ENCODE measurements at regions not wholly inside any gene's neighbourhood (a gene's known extent, or its start where the extent isn't known, plus 50 kb on each side); places are given as distances from the start of the nearest gene placed in this dataset.
A peak's percentile ranks its signal among the peaks of the same experiment; 100 is the strongest.

- peak in 1 of 3 experiments; percentile 9; a peak in 1 of 6 replicates for TF ChIP-seq CTCF (IDR thresholded peaks at IDR 0.05 in 2 of 3, conservative IDR thresholded peaks at IDR 0.05 in 1 of 3; ENCODE audit: borderline replicate concordance in 1 of 3, insufficient read depth in 1 of 3, low read depth in 2 of 3, low read length in 2 of 3)
- TF ChIP-seq POLR2A (IDR thresholded peaks at IDR 0.05; ENCODE audit: borderline replicate concordance, extremely low read depth, insufficient read depth, insufficient read length) = no peak
- no peak for TF ChIP-seq REST (IDR thresholded peaks at IDR 0.05; ENCODE audit: low read depth)
- TF ChIP-seq ELF1 (IDR thresholded peaks at IDR 0.05; ENCODE audit: borderline replicate concordance, low read depth) = no peak
- TF ChIP-seq EGR1 (IDR thresholded peaks at IDR 0.05; ENCODE audit: low read depth) = no peak
- no peak for TF ChIP-seq FOSL1 (IDR thresholded peaks at IDR 0.05; ENCODE audit: low read depth)
- TF ChIP-seq MAX (IDR thresholded peaks at IDR 0.05) = no peak
- no peak for TF ChIP-seq EZH2 (IDR thresholded peaks at IDR 0.05)
These were observed 1033.5 kb upstream of the TMEFF2 start for GRCh38 chr2:193228276-193228675.

Data from HCT116 (cell line).